K562 (cell line): ENCODE measurements at regions not wholly inside any gene's neighbourhood (a gene's known extent, or its start where the extent isn't known, plus 50 kb on each side); places are given as distances from the start of the nearest gene placed in this dataset.

Source experiments
- NFE2L1 ChIP-seq: fragments of 450-650 bp; IDR thresholded peaks from 2 replicates; pipeline ENCODE4 v1.6.1; 2016; ENCODE audit warnings: missing genetic modification characterization, low read depth, mild to moderate bottlenecking, missing compliant biosample characterization, moderate library complexity, borderline replicate concordance
- POLR2A ChIP-seq: fragments of 450-650 bp; conservative IDR thresholded peaks from 2 replicates; pipeline ENCODE4 v1.6.1; 2016
- ZFP36 ChIP-seq: fragments of 150-350 bp; IDR thresholded peaks from 2 replicates; pipeline ENCODE4 v1.6.1; 2018; ENCODE audit warnings: low read length, low read depth; ENCODE audit not compliant: partially characterized antibody
- ZNF354B ChIP-seq: fragments of 250-450 bp; sonication (Bioruptor Pico); IDR thresholded peaks from 2 replicates; pipeline ENCODE4 v1.4.0; 2020
- ZZZ3 ChIP-seq: fragments of 450-650 bp; IDR thresholded peaks from 2 replicates; pipeline ENCODE4 v1.6.1; 2016; ENCODE audit warnings: antibody characterized with exemption, mild to moderate bottlenecking, moderate library complexity

DNA sequence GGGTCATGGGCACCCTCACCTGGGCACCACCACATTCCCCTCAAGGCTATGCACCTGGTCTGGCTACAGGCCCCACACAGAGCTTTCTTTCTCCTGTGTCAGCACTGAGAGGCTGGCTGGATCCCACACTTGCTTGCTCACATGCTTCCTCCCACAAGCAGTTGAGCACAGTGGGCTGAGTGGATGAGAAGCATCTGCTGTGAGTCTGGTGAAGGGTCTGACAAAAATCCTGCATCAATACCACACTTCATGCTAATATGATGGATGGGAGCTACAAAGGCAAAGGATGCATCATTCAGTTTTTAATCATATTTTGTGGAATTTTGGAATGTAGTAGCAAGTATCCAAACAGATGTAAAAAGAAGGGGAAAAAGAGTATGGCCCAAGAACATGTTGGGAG is 830.8 kb upstream of the PTPRD start:
- TF ChIP-seq ZNF354B (CRISPR knock-in tag) (no peak), ZFP36 (no peak), ZZZ3 (no peak), NFE2L1 (tag) (no peak), POLR2A (no peak)
